DND-41 (cell line): ENCODE measurements at regions not wholly inside any gene's neighbourhood (a gene's known extent, or its start where the extent isn't known, plus 50 kb on each side); places are given as distances from the start of the nearest gene placed in this dataset.
"Not testable (repeated sequence)": the region's sequence is repeated elsewhere in the genome, so short reads cannot be mapped to it uniquely, and the experiment has no call there.

ENCODE experiments used
- CTCF ChIP-seq: IDR thresholded peaks from 2 replicates; pipeline ENCODE4 v1.5.1; 2012; ENCODE audit warnings: borderline replicate concordance, low read length, moderate library complexity, mild to moderate bottlenecking; ENCODE audit not compliant: poor library complexity, severe bottlenecking; ENCODE audit errors: extremely low read depth
- EZH2 ChIP-seq: IDR thresholded peaks from 3 replicates; pipeline ENCODE4 v1.6.1; 2012; ENCODE audit warnings: borderline replicate concordance, low read depth, mild to moderate bottlenecking, moderate library complexity, low read length, inconsistent platforms; ENCODE audit not compliant: severe bottlenecking

DNA sequence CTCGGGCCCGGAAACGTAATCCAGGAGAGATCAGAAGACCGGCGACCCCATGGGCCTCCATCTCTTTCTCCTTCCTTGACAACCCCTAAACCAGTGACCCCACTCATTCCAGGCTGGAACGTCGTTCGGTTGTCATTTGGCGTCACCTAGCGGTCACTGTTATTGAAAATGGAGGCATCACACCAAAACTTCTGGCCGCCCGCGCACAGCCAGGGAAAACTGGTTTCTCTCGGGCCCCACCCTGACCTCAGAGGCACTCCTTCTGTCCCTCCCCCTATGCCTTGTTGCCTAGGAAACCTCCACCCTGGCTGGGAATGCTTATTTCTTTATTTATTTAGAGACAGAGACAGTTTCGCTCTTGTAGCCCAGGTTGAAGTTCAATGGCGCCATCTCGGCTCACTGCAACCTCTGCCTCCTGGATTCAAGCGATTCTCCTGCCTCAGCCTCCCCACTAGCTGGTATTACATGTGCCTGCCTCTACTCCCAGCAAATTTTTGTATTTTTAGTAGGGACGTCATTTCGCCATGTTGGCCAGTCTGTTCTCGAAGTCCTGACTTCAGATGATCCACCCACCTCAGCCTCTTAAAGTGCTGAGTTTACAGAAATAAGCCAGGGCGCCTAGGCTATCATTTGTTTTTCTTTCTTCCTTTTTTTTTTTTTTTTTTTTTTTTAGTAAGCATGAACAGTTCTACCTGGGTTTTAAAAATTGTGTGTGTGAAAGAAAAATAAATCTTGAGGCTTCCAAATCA lies 2144.1 kb upstream of the TPTE start:
- TF ChIP-seq CTCF, EZH2: not testable (repeated sequence)
